ENCODE measurements at regions not wholly inside any gene's neighbourhood (a gene's known extent, or its start where the extent isn't known, plus 50 kb on each side); places are given as distances from the start of the nearest gene placed in this dataset.

DNA sequence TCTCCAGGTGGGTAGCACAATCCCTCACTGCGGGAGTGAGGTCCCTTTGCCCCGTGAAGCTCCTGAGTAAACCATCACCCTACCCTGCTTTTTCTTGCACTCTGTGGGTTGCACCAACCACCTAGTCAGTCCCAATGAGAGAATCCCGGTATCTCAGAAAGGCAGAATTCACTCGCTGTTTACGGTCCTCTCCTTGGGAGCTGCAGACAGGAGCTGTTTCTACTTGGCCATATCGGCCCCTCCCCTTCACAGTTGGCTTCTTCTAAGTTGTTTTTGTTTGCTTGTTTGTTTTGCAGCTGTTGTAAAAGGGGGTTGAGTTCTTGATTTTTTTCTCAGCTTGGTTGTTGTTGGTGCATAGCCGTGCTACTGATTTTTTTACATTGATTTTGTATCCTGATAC lies 237.0 kb upstream of the RASA1 start:
- Histone ChIP-seq H3K4me3 (ENCODE audit: low read depth in 2 of 2, low read length in 2 of 2) (no peak overlapping the region), H3K27me3 (ENCODE audit: control insufficient read depth, insufficient read depth, low read length) (no peaks in the 10 kb centered on the region), H3K9me3 (ENCODE audit: control insufficient read depth, insufficient read depth, low read depth, low read length) (no peaks in the 10 kb centered on the region), H3K4me1 (ENCODE audit: control insufficient read depth, insufficient read depth, low read length) (no peaks in the 10 kb centered on the region), H3K27ac (ENCODE audit: low read length) (no peak overlapping the region), H3K36me3 (ENCODE audit: control insufficient read depth, insufficient read depth, low read length) (no peaks in the 10 kb centered on the region)
- ChIA-PET POLR2A (no interaction called here), CTCF (no interaction called here)
- intact Hi-C loops (cut with micrococcal nuclease; ENCODE audit: unreplicated experiment): no loop called here
- DNase-seq (ENCODE audit: low read depth, low spot score) (no peak), ATAC-seq (no peak)
- no TSS peak for BruUV-seq (replicated peaks)
- TF ChIP-seq TCF7L2 (IDR thresholded peaks at IDR 0.05; ENCODE audit: low read depth, low read length) (no peak), POLR2AphosphoS5 (IDR thresholded peaks at IDR 0.05; ENCODE audit: low read depth, low read length) (no peak), SIN3A (IDR thresholded peaks at IDR 0.05; ENCODE audit: borderline replicate concordance, insufficient read depth, low read depth, low read length) (no peak)
- TF ChIP-seq, protein P1, sequence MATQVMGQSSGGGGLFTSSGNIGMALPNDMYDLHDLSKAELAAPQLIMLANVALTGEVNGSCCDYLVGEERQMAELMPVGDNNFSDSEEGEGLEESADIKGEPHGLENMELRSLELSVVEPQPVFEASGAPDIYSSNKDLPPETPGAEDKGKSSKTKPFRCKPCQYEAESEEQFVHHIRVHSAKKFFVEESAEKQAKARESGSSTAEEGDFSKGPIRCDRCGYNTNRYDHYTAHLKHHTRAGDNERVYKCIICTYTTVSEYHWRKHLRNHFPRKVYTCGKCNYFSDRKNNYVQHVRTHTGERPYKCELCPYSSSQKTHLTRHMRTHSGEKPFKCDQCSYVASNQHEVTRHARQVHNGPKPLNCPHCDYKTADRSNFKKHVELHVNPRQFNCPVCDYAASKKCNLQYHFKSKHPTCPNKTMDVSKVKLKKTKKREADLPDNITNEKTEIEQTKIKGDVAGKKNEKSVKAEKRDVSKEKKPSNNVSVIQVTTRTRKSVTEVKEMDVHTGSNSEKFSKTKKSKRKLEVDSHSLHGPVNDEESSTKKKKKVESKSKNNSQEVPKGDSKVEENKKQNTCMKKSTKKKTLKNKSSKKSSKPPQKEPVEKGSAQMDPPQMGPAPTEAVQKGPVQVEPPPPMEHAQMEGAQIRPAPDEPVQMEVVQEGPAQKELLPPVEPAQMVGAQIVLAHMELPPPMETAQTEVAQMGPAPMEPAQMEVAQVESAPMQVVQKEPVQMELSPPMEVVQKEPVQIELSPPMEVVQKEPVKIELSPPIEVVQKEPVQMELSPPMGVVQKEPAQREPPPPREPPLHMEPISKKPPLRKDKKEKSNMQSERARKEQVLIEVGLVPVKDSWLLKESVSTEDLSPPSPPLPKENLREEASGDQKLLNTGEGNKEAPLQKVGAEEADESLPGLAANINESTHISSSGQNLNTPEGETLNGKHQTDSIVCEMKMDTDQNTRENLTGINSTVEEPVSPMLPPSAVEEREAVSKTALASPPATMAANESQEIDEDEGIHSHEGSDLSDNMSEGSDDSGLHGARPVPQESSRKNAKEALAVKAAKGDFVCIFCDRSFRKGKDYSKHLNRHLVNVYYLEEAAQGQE (IDR thresholded peaks at IDR 0.05; ENCODE audit: insufficient read depth in 1 of 2, low read depth in 2 of 2, low read length in 1 of 2): no peak
- TF ChIP-seq, protein P2, sequence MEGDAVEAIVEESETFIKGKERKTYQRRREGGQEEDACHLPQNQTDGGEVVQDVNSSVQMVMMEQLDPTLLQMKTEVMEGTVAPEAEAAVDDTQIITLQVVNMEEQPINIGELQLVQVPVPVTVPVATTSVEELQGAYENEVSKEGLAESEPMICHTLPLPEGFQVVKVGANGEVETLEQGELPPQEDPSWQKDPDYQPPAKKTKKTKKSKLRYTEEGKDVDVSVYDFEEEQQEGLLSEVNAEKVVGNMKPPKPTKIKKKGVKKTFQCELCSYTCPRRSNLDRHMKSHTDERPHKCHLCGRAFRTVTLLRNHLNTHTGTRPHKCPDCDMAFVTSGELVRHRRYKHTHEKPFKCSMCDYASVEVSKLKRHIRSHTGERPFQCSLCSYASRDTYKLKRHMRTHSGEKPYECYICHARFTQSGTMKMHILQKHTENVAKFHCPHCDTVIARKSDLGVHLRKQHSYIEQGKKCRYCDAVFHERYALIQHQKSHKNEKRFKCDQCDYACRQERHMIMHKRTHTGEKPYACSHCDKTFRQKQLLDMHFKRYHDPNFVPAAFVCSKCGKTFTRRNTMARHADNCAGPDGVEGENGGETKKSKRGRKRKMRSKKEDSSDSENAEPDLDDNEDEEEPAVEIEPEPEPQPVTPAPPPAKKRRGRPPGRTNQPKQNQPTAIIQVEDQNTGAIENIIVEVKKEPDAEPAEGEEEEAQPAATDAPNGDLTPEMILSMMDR (IDR thresholded peaks at IDR 0.05): no peak
- in situ Hi-C loops (cut with HindIII; ENCODE audit: low pct_unique_long_range_greater_than_20kb, low sequenced_read_pairs): no loop called here

DNA sequence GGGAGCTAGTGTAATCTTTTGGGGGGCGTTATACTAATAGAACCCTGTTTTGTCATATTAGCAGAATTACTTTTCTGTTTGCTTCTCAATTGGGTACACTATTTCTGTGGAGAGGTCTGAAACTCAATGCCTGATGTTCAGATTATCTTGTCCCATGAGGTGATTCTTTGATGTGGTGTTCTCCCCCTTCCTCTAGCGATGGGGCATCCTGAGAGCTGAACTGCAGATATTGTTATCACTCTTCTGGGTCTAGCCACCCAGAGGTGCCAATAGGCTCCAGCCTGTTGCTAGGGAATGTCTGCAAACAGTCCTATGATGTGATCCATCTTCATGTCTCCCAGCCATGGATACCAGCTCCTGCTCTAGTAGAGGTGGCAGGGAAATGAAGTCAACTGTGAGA lies 233.1 kb upstream of the RASA1 start:
- Histone ChIP-seq H3K27me3 (ENCODE audit: control insufficient read depth, insufficient read depth, low read length) (no peaks in the 10 kb centered on the region), H3K36me3 (ENCODE audit: control insufficient read depth, insufficient read depth, low read length) (no peaks in the 10 kb centered on the region), H3K4me1 (ENCODE audit: control insufficient read depth, insufficient read depth, low read length) (no peaks in the 10 kb centered on the region), H3K4me3 (ENCODE audit: low read depth in 2 of 2, low read length in 2 of 2) (no peak overlapping the region), H3K27ac (ENCODE audit: low read length) (no peak overlapping the region), H3K9me3 (ENCODE audit: control insufficient read depth, insufficient read depth, low read depth, low read length) (no peaks in the 10 kb centered on the region)
- intact Hi-C loops (cut with micrococcal nuclease; ENCODE audit: unreplicated experiment) (no loop called here), in situ Hi-C loops (cut with HindIII; ENCODE audit: low pct_unique_long_range_greater_than_20kb, low sequenced_read_pairs) (no loop called here)
- ChIA-PET CTCF (no interaction called here), POLR2A (no interaction called here)
- ATAC-seq: no peak
- TF ChIP-seq, protein P1 (IDR thresholded peaks at IDR 0.05; ENCODE audit: insufficient read depth in 1 of 2, low read depth in 2 of 2, low read length in 1 of 2): no peak
- no peak for TF ChIP-seq SIN3A (IDR thresholded peaks at IDR 0.05; ENCODE audit: borderline replicate concordance, insufficient read depth, low read depth, low read length)
- TF ChIP-seq, protein P2 (IDR thresholded peaks at IDR 0.05): no peak
- no peak for TF ChIP-seq POLR2AphosphoS5 (IDR thresholded peaks at IDR 0.05; ENCODE audit: low read depth, low read length)
- TF ChIP-seq TCF7L2 (IDR thresholded peaks at IDR 0.05; ENCODE audit: low read depth, low read length): no peak
- DNase-seq (ENCODE audit: low read depth, low spot score): no peak
- no TSS peak for BruUV-seq (replicated peaks)
